H9 (cell line): ENCODE measurements at regions not wholly inside any gene's neighbourhood (a gene's known extent, or its start where the extent isn't known, plus 50 kb on each side); places are given as distances from the start of the nearest gene placed in this dataset.

ENCODE experiments used
- DNase-seq: peaks from one replicate; pipeline ENCODE4 v3.0.0-alpha.2; 2017
- H2AFZ ChIP-seq: one replicate; pipeline ENCODE4 v1.6.1; 2013; ENCODE audit warnings: mild to moderate bottlenecking, low read length, control low read depth, moderate library complexity
- H2AK5ac ChIP-seq: 2 replicates; pipeline ENCODE4 v1.6.1; 2013; ENCODE audit warnings: low read length, control low read depth, mixed read lengths; ENCODE audit not compliant: insufficient read length
- H2BK120ac ChIP-seq: one replicate; pipeline ENCODE4 v1.6.1; 2013; ENCODE audit warnings: low read depth, mild to moderate bottlenecking, low read length, control low read depth, inconsistent platforms; ENCODE audit not compliant: poor library complexity, severe bottlenecking
- H2BK12ac ChIP-seq: 2 replicates; pipeline ENCODE4 v1.6.1; 2013; ENCODE audit warnings: low read length, control low read depth, mixed read lengths, low read depth; ENCODE audit not compliant: insufficient read length
- H2BK15ac ChIP-seq: 2 replicates; pipeline ENCODE4 v1.6.1; 2013; ENCODE audit warnings: low read depth, low read length, control low read depth
- H2BK20ac ChIP-seq: one replicate; pipeline ENCODE4 v1.6.1; 2013; ENCODE audit warnings: low read depth, mild to moderate bottlenecking, low read length, control low read depth, inconsistent platforms; ENCODE audit not compliant: poor library complexity, severe bottlenecking
- H2BK5ac ChIP-seq: 2 replicates; pipeline ENCODE4 v1.6.1; 2013; ENCODE audit warnings: low read length, control low read depth, mixed read lengths; ENCODE audit not compliant: insufficient read length
- H3K14ac ChIP-seq: 2 replicates; pipeline ENCODE4 v1.6.1; 2013; ENCODE audit warnings: low read length, control low read depth; ENCODE audit not compliant: insufficient read depth
- H3K18ac ChIP-seq: 2 replicates; pipeline ENCODE4 v1.6.1; 2013; ENCODE audit warnings: low read depth, mild to moderate bottlenecking, mixed read lengths, low read length, control low read depth; ENCODE audit not compliant: insufficient read length
- H3K23ac ChIP-seq: 2 replicates; pipeline ENCODE4 v1.6.1; 2013; ENCODE audit warnings: low read length, control low read depth, mixed read lengths, low read depth; ENCODE audit not compliant: insufficient read length
- H3K23me2 ChIP-seq: 2 replicates; pipeline ENCODE4 v1.6.1; 2013; ENCODE audit warnings: low read depth, mild to moderate bottlenecking, mixed read lengths, low read length, control low read depth; ENCODE audit not compliant: insufficient read length, poor library complexity, severe bottlenecking
- H3K27ac ChIP-seq: 2 replicates; pipeline ENCODE4 v1.5.1; 2013; ENCODE audit warnings: low read length, control low read depth, mixed read lengths, low read depth; ENCODE audit not compliant: insufficient read length
- H3K27me3 ChIP-seq: 2 replicates; pipeline ENCODE4 v1.6.1; 2013; ENCODE audit warnings: low read length, control low read depth, inconsistent platforms; ENCODE audit not compliant: insufficient read depth
- H3K4ac ChIP-seq: 2 replicates; pipeline ENCODE4 v1.6.1; 2013; ENCODE audit warnings: low read depth, mild to moderate bottlenecking, control low read depth, inconsistent platforms, low read length, moderate library complexity
- H3K4me1 ChIP-seq: 2 replicates; pipeline ENCODE4 v1.6.1; 2013; ENCODE audit warnings: low read length, control low read depth, inconsistent platforms; ENCODE audit not compliant: insufficient read depth
- H3K4me2 ChIP-seq: 2 replicates; pipeline ENCODE4 v1.6.1; 2013; ENCODE audit warnings: low read length, control low read depth, mixed read lengths; ENCODE audit not compliant: insufficient read length, insufficient read depth
- H3K56ac ChIP-seq: 2 replicates; pipeline ENCODE4 v1.6.1; 2013; ENCODE audit warnings: low read depth, mild to moderate bottlenecking, mixed read lengths, low read length, control low read depth; ENCODE audit not compliant: insufficient read length
- H3K79me1 ChIP-seq: 2 replicates; pipeline ENCODE4 v1.6.1; 2013; ENCODE audit warnings: low read depth, mild to moderate bottlenecking, moderate library complexity, low read length, control low read depth, inconsistent platforms; ENCODE audit not compliant: insufficient read depth, poor library complexity, severe bottlenecking
- H3K79me2 ChIP-seq: 2 replicates; pipeline ENCODE4 v1.6.1; 2013; ENCODE audit warnings: low read length, control low read depth, inconsistent platforms; ENCODE audit not compliant: insufficient read depth
- H3K9ac ChIP-seq: 2 replicates; pipeline ENCODE4 v1.6.1; 2013; ENCODE audit warnings: low read length, control low read depth, mixed read lengths; ENCODE audit not compliant: insufficient read length; ENCODE audit errors: extremely low read depth
- H3K9me3 ChIP-seq: one replicate; pipeline ENCODE4 v1.6.1; 2013; ENCODE audit warnings: low read depth, low read length, inconsistent platforms; ENCODE audit not compliant: control insufficient read depth
- H3T11ph ChIP-seq: one replicate; pipeline ENCODE4 v1.6.1; 2013; ENCODE audit warnings: mild to moderate bottlenecking, low read length, control low read depth, inconsistent platforms
- H4K20me1 ChIP-seq: one replicate; pipeline ENCODE4 v1.6.1; 2013; ENCODE audit not compliant: control insufficient read depth, insufficient read length, insufficient read depth
- H4K5ac ChIP-seq: 2 replicates; pipeline ENCODE4 v1.6.1; 2013; ENCODE audit warnings: low read depth, mild to moderate bottlenecking, mixed read lengths, low read length, control low read depth; ENCODE audit not compliant: insufficient read length
- H4K8ac ChIP-seq: replicated peaks from 2 replicates; pipeline ENCODE4 v1.6.1; 2013; ENCODE audit warnings: low read length, control low read depth, mixed read lengths, low read depth; ENCODE audit not compliant: insufficient read length
- H4K91ac ChIP-seq: 2 replicates; pipeline ENCODE4 v1.6.1; 2013; ENCODE audit warnings: low read depth, mild to moderate bottlenecking, moderate library complexity, mixed read lengths, low read length, control low read depth; ENCODE audit not compliant: insufficient read length
- H3K27ac Mint-ChIP-seq, 3 experiments: 2 replicates in 2 of 3; 3 replicates in 1 of 3; pipeline ENCODE4 v1.8.0; 2020 to 2021; ENCODE audit warnings: mixed read lengths in 3 of 3, mild to moderate bottlenecking in 1 of 3, moderate library complexity in 1 of 3
- H3K27me3 Mint-ChIP-seq: 2 replicates; pipeline ENCODE4 v1.8.0; 2021; ENCODE audit warnings: low read depth, mild to moderate bottlenecking, moderate library complexity, mixed read lengths
- H3K36me3 Mint-ChIP-seq, 3 experiments: 2 replicates in 2 of 3; 3 replicates in 1 of 3; pipeline ENCODE4 v1.8.0; 2020 to 2021; ENCODE audit warnings: low read depth in 3 of 3, mixed read lengths in 3 of 3; ENCODE audit not compliant: insufficient read depth in 1 of 3
- H3K4me1 Mint-ChIP-seq, 2 experiments: 2 replicates each; pipeline ENCODE4 v1.8.0; 2020; ENCODE audit warnings: mixed read lengths in 2 of 2
- H3K4me3 Mint-ChIP-seq, 2 experiments: 2 replicates in 1 of 2; 3 replicates in 1 of 2; pipeline ENCODE4 v1.8.0; 2020 to 2021; ENCODE audit warnings: mild to moderate bottlenecking in 2 of 2, mixed read lengths in 2 of 2, moderate library complexity in 1 of 2
- H3K9me3 Mint-ChIP-seq, 2 experiments: 2 replicates in 1 of 2; 3 replicates in 1 of 2; pipeline ENCODE4 v1.8.0; 2020; ENCODE audit warnings: mild to moderate bottlenecking in 2 of 2, mixed read lengths in 2 of 2, moderate library complexity in 1 of 2
- WGBS: extraction: QIAGEN DNeasy Blood & Tissue Kit; methylation state at CpG from one replicate; pipeline ENCODE4 v1.1.7; 2013; ENCODE audit warnings: missing lambda C conversion rate, low lambda C conversion rate, mixed read lengths; ENCODE audit not compliant: insufficient read length; ENCODE audit errors: extremely low coverage; 5-methylcytosine and 5-hydroxymethylcytosine counted together
- TF ChIP-seq, protein P1 (sequence below): fragments of 200-600 bp; sonication (generic); conservative IDR thresholded peaks from 3 replicates; pipeline ENCODE4 v1.8.0; 2021; ENCODE audit warnings: antibody characterized with exemption, mild to moderate bottlenecking

DNA sequence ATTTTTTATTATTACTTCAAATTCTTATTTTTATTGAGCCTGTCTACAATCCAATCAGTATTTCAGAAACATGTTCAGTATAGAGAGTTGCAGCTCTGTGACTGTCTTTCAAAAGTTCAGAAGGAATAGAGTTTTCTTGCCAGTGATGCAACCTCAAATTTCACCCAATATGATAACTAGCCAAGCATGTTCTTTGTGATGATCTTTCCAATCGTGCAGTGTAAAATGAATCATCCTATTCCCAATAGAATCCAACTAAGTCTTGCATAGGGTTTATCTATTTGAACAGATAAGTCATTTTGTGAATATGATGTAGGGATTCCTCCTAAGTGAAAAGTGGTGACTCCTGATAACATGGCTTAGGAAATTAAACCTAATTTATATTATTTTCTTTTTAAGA is 937.8 kb downstream of the KCNJ2 start:
- no peaks in the 10 kb centered on the region for H4K20me1 ChIP-seq
- H2BK120ac ChIP-seq = no peak overlapping the region
- H3K27ac Mint-ChIP-seq = no peak overlapping the region
- H3K4me3 Mint-ChIP-seq = no peak overlapping the region
- H3K56ac ChIP-seq = no peak overlapping the region
- H2AK5ac ChIP-seq = no peak overlapping the region
- H2BK12ac ChIP-seq = no peak overlapping the region
- no peaks in the 10 kb centered on the region for H3K9me3 ChIP-seq
- no peak overlapping the region for H3K27ac ChIP-seq
- DNase-seq = no peak
- no peaks in the 10 kb centered on the region for H3K27me3 ChIP-seq
- no peak overlapping the region for H2BK20ac ChIP-seq
- H3K23me2 ChIP-seq = no peaks in the 10 kb centered on the region
- H4K5ac ChIP-seq = no peak overlapping the region
- no peaks in the 10 kb centered on the region for H3K4me1 ChIP-seq
- H3K23ac ChIP-seq = no peak overlapping the region
- H4K91ac ChIP-seq = no peak overlapping the region
- H3T11ph ChIP-seq = no peak overlapping the region
- no peak overlapping the region for H3K18ac ChIP-seq
- H2BK15ac ChIP-seq = no peak overlapping the region
- no peak overlapping the region for H3K4ac ChIP-seq
- H3K79me1 ChIP-seq = no peaks in the 10 kb centered on the region
- TF ChIP-seq, protein P1, sequence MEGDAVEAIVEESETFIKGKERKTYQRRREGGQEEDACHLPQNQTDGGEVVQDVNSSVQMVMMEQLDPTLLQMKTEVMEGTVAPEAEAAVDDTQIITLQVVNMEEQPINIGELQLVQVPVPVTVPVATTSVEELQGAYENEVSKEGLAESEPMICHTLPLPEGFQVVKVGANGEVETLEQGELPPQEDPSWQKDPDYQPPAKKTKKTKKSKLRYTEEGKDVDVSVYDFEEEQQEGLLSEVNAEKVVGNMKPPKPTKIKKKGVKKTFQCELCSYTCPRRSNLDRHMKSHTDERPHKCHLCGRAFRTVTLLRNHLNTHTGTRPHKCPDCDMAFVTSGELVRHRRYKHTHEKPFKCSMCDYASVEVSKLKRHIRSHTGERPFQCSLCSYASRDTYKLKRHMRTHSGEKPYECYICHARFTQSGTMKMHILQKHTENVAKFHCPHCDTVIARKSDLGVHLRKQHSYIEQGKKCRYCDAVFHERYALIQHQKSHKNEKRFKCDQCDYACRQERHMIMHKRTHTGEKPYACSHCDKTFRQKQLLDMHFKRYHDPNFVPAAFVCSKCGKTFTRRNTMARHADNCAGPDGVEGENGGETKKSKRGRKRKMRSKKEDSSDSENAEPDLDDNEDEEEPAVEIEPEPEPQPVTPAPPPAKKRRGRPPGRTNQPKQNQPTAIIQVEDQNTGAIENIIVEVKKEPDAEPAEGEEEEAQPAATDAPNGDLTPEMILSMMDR = no peak
- H3K9ac ChIP-seq = no peak overlapping the region
- H2AFZ ChIP-seq = no peak overlapping the region
- no peak overlapping the region for H2BK5ac ChIP-seq
- no peak overlapping the region for H3K14ac ChIP-seq
- H3K4me2 ChIP-seq = no peak overlapping the region
- no peak overlapping the region for H4K8ac ChIP-seq
- no peaks in the 10 kb centered on the region for H3K79me2 ChIP-seq
- H3K27me3 Mint-ChIP-seq = no peaks in the 10 kb centered on the region
- no peaks in the 10 kb centered on the region for H3K9me3 Mint-ChIP-seq
- peaks cover 6 to 16% of the 10 kb centered on the region in 2 experiments; a peak in 3 of 4 replicates for H3K4me1 Mint-ChIP-seq
- WGBS = no CpG with 5 or more reads among the region's 1 CpG
- no peaks in the 10 kb centered on the region for H3K36me3 Mint-ChIP-seq
